HepG2 (cell line): ENCODE measurements at regions not wholly inside any gene's neighbourhood (a gene's known extent, or its start where the extent isn't known, plus 50 kb on each side); places are given as distances from the start of the nearest gene placed in this dataset.

Experiments used
- EZH2 ChIP-seq: conservative IDR thresholded peaks from 2 replicates; pipeline ENCODE4 v1.6.1; 2012; ENCODE audit warnings: mild to moderate bottlenecking, low read depth, low read length, moderate library complexity
- HOXA3 ChIP-seq: sonication (generic); formaldehyde crosslinking; IDR thresholded peaks from 2 replicates; pipeline ENCODE4 v1.5.0; 2020; ENCODE audit warnings: missing genetic modification reagents
- NCOA1 ChIP-seq: sonication (generic); formaldehyde crosslinking; IDR thresholded peaks from 2 replicates; pipeline ENCODE4 v1.9.0; 2021; ENCODE audit warnings: missing genetic modification reagents
- NFYB ChIP-seq: sonication (generic); formaldehyde crosslinking; IDR thresholded peaks from 2 replicates; pipeline ENCODE4 v1.4.0; 2020; ENCODE audit warnings: missing genetic modification reagents
- NR1H2 ChIP-seq: sonication (generic); formaldehyde crosslinking; IDR thresholded peaks from 2 replicates; pipeline ENCODE4 v1.8.1; 2022; ENCODE audit warnings: low read depth, missing genetic modification reagents, borderline replicate concordance
- REL ChIP-seq: sonication (generic); formaldehyde crosslinking; conservative IDR thresholded peaks from 2 replicates; pipeline ENCODE4 v1.8.0; 2022; ENCODE audit warnings: mild to moderate bottlenecking, missing genetic modification reagents, moderate library complexity
- TBX2 ChIP-seq: sonication (generic); formaldehyde crosslinking; IDR thresholded peaks from 2 replicates; pipeline ENCODE4 v1.5.0; 2020; ENCODE audit warnings: missing genetic modification reagents, mild to moderate bottlenecking, borderline replicate concordance
- ZNF274 ChIP-seq: sonication (generic); formaldehyde crosslinking; IDR thresholded peaks from 2 replicates; pipeline ENCODE4 v1.5.1; 2020; ENCODE audit warnings: mild to moderate bottlenecking, missing genetic modification reagents
- ZNF678 ChIP-seq: sonication (generic); formaldehyde crosslinking; IDR thresholded peaks from 2 replicates; pipeline ENCODE4 v1.4.0; 2020; ENCODE audit warnings: mild to moderate bottlenecking, missing genetic modification reagents
- TF ChIP-seq, protein P1 (sequence below): sonication (generic); formaldehyde crosslinking; IDR thresholded peaks from 2 replicates; pipeline ENCODE4 v1.5.0; 2020; ENCODE audit warnings: mild to moderate bottlenecking, missing genetic modification reagents, moderate library complexity
- TF ChIP-seq, protein P2 (sequence below), 2 experiments: sonication (generic) in 1 of 2; formaldehyde crosslinking in 1 of 2; IDR thresholded peaks; 2 replicates each; pipeline versions ENCODE4 v1.4.0 to v1.6.1; 2018 to 2020; ENCODE audit warnings: missing genetic modification reagents in 2 of 2, borderline replicate concordance in 1 of 2, low read depth in 1 of 2, mild to moderate bottlenecking in 1 of 2, missing biosample characterization in 1 of 2
- TF ChIP-seq, protein P3 (sequence below): sonication (generic); formaldehyde crosslinking; IDR thresholded peaks from 2 replicates; pipeline ENCODE4 v1.4.0; 2020; ENCODE audit warnings: missing genetic modification reagents

DNA sequence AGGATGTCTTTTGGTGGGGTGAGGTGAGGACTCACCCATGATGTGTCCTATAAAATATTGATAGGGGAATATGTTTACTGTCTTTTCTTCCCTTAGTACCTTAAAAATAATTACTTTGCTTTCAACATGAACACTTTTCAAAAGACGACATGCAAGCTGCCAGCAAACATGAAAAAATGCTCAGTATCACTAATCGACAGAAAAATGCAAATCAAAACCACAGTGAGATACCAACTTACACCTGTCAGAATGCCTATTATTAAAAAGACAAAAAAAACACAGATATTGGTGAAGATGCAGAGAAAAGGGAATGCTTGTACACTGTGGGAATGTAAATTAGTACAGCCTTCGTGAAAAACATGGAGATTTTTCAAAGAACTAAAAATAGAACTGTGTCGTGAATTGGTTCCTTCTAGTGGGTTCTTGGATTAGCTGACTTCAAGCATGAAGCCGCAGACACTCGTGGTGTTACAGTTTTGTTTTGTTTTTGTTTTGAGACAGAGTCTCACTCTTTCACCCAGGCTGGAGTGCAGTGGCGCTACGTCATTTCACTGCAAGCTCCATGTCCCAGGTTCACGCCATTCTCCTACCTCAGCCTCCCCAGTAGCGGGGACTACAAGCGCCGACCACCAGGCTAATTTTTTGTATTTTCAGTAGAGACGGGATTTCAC, 160.9 kb downstream of the FGF9 start:
- TF ChIP-seq EZH2 (no peak), ZNF678 (CRISPR knock-in tag) (no peak), REL (no peak), TBX2 (CRISPR knock-in tag) (no peak), NCOA1 (CRISPR knock-in tag) (no peak), NR1H2 (CRISPR knock-in tag) (no peak), HOXA3 (no peak), NFYB (CRISPR knock-in tag) (no peak), ZNF274 (CRISPR knock-in tag) (no peak)
- TF ChIP-seq, protein P1, sequence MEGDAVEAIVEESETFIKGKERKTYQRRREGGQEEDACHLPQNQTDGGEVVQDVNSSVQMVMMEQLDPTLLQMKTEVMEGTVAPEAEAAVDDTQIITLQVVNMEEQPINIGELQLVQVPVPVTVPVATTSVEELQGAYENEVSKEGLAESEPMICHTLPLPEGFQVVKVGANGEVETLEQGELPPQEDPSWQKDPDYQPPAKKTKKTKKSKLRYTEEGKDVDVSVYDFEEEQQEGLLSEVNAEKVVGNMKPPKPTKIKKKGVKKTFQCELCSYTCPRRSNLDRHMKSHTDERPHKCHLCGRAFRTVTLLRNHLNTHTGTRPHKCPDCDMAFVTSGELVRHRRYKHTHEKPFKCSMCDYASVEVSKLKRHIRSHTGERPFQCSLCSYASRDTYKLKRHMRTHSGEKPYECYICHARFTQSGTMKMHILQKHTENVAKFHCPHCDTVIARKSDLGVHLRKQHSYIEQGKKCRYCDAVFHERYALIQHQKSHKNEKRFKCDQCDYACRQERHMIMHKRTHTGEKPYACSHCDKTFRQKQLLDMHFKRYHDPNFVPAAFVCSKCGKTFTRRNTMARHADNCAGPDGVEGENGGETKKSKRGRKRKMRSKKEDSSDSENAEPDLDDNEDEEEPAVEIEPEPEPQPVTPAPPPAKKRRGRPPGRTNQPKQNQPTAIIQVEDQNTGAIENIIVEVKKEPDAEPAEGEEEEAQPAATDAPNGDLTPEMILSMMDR (CRISPR knock-in tag) = no peak
- TF ChIP-seq, protein P2, sequence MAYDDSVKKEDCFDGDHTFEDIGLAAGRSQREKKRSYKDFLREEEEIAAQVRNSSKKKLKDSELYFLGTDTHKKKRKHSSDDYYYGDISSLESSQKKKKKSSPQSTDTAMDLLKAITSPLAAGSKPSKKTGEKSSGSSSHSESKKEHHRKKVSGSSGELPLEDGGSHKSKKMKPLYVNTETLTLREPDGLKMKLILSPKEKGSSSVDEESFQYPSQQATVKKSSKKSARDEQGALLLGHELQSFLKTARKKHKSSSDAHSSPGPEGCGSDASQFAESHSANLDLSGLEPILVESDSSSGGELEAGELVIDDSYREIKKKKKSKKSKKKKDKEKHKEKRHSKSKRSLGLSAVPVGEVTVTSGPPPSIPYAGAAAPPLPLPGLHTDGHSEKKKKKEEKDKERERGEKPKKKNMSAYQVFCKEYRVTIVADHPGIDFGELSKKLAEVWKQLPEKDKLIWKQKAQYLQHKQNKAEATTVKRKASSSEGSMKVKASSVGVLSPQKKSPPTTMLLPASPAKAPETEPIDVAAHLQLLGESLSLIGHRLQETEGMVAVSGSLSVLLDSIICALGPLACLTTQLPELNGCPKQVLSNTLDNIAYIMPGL (CRISPR knock-in tag; IDR thresholded peaks at IDR 0.05; ENCODE audit: borderline replicate concordance in 1 of 2, low read depth in 1 of 2) = no peak
- TF ChIP-seq, protein P3, sequence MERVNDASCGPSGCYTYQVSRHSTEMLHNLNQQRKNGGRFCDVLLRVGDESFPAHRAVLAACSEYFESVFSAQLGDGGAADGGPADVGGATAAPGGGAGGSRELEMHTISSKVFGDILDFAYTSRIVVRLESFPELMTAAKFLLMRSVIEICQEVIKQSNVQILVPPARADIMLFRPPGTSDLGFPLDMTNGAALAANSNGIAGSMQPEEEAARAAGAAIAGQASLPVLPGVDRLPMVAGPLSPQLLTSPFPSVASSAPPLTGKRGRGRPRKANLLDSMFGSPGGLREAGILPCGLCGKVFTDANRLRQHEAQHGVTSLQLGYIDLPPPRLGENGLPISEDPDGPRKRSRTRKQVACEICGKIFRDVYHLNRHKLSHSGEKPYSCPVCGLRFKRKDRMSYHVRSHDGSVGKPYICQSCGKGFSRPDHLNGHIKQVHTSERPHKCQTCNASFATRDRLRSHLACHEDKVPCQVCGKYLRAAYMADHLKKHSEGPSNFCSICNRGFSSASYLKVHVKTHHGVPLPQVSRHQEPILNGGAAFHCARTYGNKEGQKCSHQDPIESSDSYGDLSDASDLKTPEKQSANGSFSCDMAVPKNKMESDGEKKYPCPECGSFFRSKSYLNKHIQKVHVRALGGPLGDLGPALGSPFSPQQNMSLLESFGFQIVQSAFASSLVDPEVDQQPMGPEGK = no peak
